HG02884 (cell line): ENCODE measurements at regions not wholly inside any gene's neighbourhood (a gene's known extent, or its start where the extent isn't known, plus 50 kb on each side); places are given as distances from the start of the nearest gene placed in this dataset.
"Not testable (repeated sequence)": the region's sequence is repeated elsewhere in the genome, so short reads cannot be mapped to it uniquely, and the experiment has no call there.

Experiments used
- ATAC-seq: cut with Tn5 transposase; IDR thresholded peaks from one replicate; pipeline ENCODE4 v1.9.1; 2021; ENCODE audit warnings: mild to moderate bottlenecking, moderate library complexity; ENCODE audit not compliant: unreplicated experiment

DNA sequence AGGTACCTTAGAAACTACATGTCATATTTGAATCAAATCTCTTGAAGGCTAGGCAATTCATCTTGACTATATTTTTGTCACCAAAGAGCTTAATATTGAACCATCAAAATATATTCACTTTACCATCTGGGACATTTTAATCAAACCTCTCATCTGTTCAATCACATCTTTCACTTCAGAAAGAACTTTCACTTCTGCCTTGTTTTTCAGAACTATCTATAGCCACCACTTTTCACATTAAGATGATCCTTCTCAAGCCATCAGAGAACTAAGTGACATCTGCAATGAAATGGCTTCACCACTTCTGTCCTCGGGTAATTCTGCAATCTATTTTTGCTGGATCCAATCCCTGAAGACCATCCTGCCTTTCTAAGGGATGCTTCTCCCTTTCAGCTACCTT is 57.8 kb downstream of the OR2B2 start:
- ATAC-seq, result no peak

DNA sequence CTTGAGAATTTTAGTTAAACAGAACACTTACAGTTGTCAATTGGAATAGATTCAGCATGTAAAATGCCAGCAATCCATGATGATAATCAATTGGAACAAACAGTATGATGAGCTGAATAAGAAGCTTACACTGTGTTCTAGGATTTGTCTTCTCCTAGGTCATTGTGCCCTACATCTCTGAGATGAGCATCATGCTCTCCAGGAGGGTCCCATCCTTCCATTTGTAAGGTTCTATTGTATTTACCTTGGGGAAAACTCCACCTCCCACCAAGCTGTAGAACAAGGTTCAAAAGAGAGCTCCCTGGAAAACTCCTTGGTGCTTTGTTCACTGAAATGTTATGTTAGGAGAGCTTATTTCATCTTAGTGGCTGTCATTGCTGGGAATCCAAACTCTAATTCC is 60.8 kb downstream of the OR2B2 start:
- no peak for ATAC-seq

DNA sequence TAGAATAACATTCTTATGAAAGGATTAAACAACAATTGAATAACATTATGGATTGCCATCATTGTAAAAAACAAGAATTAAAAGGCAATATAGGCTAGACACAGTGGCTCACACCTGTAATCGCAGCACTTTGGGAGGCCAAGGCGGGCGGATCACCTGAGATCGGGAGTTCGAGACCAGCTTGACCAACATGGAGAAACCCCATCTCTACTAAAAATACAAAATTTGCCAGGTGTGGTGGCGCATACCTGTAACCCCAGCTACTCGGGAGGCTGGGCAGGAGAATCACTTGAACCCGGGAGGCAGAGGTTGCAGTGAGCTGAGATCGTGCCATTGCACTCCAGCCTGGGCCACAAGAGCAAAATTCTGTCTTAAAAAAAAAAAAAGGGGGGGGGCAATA is 63.2 kb downstream of the OR2B2 start:
- not testable (repeated sequence) for ATAC-seq

DNA sequence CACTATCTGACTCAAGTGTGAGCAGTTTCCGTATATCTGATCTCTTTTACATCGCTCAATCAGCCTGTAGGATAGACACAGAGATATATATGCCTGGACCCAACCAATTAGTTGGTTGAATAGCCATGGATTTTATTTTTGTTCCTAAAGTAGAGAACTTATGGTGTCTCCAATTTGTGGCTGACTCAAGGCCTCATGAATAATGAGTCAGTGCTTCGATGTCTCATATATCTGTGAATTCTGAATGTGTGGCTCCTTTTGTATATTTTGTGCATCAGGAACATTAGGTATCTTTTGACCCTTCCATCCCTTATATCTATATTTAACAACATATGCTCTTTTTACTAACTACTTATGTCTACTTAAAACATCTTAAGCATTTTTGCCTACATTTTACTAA is 64.5 kb downstream of the OR2B2 start:
- no peak for ATAC-seq

DNA sequence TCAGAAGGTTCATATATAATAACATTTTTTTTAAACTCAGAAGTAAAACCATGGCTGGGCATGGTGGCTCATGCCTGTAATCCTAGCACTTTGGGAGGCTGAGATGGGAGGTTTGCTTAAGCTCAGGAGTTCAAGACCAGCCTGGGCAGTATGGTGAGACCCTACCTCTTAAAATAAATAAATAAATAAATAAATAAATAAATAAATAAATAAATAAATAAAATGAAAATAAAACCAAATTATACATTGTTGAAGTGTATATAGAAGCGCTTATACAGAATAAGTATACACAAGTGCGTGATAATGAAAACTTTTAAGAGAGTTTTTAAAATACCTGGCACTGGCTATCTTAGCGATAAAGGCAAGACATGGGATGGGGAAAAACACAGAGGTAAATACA is 71.6 kb downstream of the OR2B2 start:
- no peak for ATAC-seq

DNA sequence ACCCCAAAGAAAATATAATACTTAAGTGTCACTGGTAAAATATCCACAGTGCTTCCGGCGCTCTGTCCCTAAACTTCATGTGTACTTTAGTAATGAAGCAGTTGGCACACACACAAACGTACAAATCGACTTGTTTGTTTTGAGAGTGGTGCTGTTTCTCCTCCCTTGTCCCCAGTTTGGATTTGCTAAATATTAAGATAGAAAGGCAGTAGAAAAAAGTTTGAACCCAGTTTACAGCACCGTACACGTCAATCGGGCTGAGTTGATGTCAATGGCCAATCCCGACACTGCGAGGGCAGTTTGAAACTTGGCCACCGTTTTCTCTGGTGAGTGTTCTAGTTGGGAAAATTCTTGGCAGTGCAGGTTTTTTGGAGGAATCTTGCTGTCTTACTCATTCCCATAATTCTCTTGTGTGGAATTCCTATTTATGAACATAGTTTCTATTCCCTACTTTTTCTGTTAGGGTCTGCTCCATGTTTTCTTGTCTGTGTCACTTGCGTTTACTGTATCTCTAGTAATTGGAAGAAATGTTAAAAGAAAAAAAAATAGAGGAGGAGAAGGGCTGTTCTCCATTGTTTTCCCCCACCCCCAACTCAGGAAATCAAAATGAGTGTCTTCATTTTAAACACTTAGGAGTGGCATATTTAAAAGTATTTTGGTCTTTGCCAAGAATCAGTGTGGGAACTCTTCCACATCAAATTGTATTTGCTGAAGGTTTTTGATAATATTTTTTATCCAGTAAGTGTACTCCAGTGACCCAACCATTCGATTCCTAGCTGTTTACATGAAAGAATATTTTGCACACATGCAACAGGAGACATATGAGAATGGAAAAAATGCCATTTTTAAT is 72.3 kb downstream of the OR2B2 start:
- no peak for ATAC-seq

DNA sequence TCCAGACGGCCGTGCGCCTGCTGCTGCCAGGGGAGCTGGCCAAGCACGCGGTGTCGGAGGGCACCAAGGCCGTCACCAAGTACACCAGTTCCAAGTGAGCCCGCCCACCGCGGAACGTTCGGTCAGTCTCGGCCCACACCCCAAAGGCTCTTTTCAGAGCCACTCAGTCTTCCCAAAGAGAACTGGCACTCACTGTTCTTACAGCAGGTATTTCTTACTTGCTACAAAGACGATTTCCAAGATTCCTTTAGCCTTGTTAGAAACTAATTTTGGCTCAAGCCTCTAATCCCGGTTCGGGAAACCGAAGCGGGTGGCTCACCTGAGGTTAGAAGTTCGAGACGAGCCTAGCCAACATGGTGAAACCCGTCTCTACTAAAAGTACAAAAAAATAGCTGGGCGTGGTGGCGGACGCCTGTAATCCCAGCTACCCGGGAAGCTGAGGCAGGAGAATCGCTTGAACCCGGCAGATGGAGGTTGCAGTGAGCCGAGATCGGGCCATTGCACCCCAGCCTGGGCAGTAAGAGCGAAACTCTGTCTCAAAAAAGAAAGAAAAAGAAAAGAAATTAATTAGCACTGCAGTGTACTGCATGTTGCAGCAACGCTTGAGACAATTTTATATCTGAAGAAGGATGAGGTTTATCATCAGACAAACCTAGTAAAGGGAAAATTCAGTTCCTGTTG is 73.1 kb downstream of the OR2B2 start:
- no peak for ATAC-seq

DNA sequence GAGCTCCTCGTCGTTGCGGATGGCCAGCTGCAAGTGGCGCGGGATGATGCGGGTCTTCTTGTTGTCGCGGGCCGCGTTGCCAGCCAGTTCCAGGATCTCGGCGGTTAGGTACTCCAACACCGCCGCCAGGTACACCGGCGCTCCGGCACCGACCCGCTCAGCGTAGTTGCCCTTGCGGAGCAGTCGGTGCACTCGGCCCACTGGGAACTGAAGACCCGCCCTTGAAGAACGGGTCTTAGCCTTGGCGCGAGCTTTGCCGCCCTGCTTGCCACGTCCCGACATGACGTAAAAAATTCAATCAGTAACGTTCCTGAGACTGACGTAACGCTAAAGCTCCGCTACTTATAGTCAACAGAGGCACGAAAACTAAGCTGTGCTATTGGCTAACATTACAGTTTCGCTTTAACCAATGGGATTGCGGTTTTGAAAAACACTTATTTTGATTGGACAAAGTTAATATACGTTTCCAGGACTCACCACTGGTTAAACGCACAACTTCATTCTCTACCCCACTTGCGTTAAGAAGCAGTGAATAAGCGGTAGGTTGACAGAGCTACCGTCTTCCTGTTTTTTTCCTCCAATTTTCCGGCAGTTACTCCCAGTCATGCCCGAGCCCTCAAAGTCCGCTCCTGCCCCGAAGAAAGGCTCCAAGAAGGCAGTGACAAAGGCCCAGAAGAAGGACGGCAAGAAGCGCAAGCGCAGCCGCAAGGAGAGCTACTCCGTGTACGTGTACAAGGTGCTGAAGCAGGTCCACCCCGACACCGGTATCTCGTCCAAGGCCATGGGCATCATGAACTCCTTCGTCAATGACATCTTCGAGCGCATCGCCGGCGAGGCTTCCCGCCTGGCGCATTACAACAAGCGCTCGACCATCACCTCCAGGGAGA is 73.9 kb downstream of the OR2B2 start:
- peak; percentile 57 for ATAC-seq

DNA sequence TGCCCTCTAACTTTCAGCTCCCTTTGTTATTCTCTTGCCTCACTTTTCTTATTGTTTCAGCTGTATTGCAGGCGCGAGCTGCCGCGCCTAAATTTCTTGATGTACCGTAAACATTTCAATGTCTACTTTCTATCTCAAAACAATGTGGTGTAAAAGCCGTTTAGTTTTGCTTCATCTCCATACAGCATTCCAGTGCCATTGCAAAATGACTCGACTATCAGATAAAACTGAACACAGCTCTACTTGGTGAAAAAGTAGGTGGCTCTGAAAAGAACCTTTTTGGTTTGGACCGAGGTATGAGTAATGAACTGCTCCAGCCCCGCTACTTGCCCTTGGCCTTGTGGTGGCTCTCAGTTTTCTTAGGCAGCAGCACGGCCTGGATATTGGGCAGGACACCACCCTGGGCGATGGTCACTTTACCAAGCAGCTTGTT is 74.6 kb downstream of the OR2B2 start:
- ATAC-seq, result no peak

DNA sequence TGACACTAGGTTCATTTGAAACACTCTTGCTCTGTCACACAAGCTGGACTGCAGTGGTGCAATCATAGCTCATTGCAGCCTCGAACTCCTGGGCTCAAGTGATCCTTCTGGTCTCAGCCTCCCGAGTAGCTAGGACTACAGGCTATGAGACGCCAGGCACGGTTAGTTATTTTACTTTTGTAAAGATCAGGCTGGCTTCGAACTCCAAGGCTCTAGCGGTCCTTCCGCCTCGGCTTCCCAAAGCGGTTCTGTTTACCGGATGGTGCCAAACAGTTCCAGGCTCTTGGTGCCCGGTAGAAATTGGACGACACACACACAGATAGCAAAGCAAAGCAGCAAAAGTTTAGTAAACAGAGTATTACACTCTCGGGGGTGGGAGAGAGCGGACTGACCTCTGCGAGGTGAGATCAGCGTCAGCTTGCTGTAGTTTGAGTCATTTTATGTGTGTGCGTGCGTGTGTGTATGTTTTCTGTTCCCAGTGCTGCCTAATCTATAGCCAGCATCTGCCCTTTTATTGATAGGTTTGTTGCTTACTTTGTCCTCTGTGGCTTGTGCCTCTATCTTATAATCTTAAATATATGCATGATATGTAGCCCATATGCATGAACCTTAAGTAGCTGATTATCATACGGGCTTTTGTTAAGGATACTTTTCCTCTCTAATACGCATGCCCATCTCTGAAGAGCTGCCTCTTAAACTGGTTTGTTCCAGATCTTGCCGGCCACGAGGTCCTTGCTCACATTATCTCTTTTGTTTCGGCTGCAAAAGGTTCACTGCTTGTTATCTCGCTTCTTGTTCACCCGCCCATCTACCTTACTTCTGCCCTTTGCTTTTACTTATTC is 75.2 kb downstream of the OR2B2 start:
- peak; percentile 45 for ATAC-seq

DNA sequence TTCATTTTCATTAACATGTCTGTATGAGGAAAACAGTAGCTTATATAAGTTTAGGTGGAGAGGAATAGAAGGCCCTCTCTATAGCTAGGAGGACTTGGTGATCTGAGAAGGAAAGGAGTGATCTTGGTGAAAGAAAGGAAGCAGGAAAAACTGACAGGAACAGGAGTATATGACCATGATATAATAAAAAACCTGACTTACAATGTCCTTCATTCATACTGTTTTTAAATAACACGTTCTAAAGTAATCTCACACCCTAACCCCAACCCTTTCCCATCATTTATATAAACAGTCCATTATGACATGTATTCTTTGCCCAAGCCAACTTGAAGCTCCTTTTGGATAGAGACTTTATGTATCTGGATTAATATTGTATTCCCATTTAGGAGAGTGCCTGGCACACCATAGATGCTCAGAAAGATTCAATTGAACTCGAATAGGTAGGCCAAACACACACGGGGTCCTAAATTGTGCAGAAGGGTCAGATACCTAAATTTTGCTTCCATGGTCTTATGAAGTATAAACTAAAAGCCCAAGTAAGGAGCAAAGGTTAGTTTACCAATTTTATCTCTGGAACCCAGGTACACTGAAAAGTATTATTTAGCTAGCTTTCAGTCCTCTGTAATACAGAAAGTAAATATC is 75.9 kb downstream of the OR2B2 start:
- ATAC-seq, result no peak

DNA sequence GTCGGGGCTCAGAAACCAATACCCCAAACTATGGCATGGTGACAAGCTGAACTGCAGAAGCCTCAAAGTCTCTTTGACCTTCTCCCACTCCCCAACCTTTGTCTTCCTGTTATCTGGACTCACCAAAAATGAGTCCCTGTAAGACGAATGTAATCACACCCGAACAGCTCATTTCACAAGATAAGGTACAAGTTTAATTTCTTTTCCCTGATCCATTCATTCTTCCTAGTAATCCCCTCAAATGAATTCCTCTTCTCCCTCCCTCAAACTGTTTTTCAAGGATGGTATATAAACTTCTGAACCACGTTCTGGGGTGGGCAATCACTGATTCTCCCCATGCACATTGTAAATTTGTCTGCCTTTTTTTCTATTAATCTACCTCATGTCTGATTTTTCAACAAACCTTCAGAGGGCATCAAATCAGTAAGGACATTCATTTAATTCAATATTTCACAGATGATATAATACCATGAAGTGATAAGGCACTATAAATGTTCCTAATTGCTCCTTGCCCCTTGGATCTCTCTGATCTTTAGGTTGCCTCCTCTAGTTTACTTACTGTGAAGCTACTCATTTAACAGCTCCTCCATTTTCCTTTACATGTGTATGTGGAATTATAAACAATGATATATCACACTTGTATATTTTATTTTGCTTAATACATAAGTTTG is 77.2 kb downstream of the OR2B2 start:
- no peak for ATAC-seq

DNA sequence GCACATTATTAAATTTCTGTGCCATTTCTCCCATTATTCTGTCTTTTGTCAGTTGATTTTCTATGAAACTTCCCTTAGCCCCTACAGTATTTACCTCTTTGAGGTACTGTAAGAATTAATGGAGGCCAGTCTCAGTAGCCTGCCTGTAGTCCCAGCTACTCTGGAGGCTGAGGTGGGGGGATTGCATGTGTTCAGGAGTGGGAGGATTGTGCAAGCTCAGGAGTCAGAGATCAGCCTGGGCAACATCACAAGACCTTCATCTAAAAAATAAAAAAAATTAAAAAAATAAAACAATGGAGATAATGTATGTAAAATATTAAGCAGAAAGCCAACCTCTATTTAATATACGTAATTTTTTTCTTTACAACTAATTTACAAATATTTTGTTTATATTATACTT is 77.8 kb downstream of the OR2B2 start:
- no peak for ATAC-seq

DNA sequence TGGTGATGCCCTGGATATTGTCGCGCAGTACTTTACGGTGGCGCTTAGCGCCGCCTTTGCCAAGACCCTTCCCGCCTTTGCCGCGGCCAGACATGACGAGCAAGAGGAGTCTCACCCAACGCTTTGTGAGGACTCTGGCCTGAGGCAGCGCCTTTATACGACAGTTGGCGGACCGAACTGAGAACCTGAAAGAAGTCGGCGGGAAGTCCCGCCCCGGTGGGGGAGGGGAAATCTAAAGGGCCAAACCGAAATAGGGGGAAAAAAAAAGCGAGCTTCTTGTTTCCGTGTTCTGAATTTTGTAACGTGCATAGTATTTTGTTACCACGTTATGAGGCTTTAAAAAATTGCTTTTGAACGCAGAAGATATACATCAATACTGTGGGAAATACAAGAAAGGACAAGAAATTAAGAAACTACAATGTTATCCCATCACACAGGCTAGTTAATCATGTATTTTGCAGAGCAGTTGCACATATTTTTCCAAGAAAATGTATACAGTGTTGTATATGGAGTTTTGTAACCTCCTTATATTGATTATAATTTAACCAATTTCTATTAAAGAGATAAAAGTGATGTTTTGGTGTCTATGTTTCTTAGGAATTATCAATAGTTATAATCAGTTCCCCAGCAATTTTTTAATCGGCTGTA is 80.6 kb downstream of the OR2B2 start:
- ATAC-seq, result peak; percentile 73

DNA sequence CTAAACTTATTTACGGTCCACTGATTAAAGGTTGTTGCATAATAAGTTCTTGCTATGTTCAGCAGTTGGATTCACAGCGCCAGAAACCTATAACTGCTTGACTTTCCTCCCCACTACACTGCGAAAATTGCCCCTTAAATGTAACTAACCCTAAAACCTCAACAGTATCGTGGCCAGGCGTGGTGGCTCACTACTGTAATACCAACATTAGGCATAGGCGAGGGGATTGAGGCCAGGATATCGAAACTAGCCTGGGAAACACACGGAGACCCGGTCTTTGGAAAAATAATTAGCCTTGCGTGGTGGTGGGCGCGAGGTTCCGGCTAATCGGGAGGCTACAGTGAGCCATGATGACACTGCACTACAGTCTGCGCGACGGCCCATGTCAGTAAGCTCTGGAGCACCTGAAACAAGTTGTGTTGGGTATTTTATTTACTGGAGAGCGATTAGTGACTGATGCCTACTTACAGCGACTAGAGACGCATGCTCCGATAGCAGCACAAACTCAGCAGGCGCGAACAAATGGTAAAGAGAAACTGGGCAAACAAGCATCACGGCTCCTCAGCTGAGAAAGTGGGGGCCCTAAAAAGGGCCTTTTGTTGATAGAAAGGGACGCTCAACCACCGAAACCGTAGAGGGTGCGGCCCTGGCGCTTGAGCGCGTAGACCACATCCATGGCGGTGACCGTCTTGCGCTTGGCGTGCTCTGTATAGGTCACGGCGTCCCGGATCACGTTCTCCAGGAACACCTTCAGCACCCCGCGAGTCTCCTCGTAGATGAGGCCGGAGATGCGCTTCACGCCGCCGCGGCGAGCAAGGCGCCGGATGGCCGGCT is 81.4 kb downstream of the OR2B2 start:
- ATAC-seq, result peak; percentile 72

DNA sequence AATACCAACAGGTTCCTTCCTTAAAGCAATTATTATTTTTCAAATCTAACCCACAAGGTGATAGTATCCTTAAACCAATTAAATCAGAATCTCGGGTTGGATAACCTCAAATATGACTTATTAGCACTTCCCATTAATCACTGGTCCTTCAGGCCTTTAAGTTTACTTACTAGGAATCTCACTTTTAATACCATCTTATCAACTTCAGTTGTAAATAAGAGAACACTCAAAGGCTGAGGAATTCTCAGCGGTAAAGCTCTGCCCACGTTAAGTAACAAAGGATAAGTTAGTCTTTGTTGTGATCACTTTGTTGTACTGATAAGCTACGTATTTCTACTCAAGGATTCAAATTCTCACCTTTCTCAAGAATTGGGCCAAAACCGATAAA is 82.0 kb downstream of the OR2B2 start:
- no peak for ATAC-seq

DNA sequence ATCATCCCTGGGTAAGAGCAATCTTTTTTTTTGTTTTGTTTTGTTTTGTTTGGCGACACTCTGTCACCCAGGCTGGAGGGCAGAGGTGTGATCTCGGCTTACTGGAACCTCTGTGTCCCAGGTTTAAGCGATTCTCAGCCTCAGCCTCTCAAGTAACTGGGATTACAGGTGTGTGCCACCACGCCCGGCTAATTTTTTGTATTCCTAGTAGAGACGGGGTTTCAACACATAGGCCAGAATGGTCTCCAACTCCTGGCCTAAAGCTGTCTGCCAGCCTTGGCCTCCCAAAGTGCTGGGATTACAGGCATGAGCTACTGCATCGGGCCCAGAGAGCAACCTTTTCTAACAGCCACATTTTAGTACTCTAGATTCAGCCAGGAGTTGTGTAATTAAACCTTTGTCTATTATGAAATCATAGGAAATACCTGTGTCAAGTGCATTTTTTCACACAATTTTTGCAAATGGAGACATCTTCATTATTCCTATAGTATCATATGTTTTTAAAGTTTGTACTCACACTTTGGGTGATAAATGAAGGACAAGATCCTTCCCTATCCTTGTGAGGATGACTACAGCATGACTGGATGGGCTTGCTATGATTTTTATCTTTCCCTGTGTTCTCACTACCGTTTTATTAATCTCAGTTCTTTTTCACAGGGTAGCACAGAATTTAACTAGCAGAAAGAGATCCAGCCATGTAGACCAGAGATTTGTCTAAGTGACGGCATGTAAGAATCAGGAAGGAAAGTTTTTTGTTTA is 82.6 kb downstream of the OR2B2 start:
- ATAC-seq, result no peak
